Smooth muscle cell (in vitro differentiated cells): ENCODE measurements at regions not wholly inside any gene's neighbourhood (a gene's known extent, or its start where the extent isn't known, plus 50 kb on each side); places are given as distances from the start of the nearest gene placed in this dataset.

ENCODE experiments used
- DNase-seq: peaks from one replicate; lab custom pipeline; 2025; ENCODE audit not compliant: unreplicated experiment; lab: John Stamatoyannopoulos, UW
- H2AFZ ChIP-seq: fragments of 200-600 bp; sonication (generic); 2 replicates; pipeline ENCODE4 v1.6.0; 2016; ENCODE audit warnings: antibody characterized with exemption, low read depth, mild to moderate bottlenecking
- H3F3A ChIP-seq: fragments of 200-600 bp; sonication (generic); 2 replicates; pipeline ENCODE4 v1.6.0; 2017; ENCODE audit warnings: antibody characterized with exemption, low read depth
- H3K27ac ChIP-seq: fragments of 200-600 bp; sonication (generic); 2 replicates; pipeline ENCODE4 v1.5.1; 2016; ENCODE audit warnings: low read depth, mild to moderate bottlenecking
- H3K27me3 ChIP-seq: fragments of 200-600 bp; sonication (generic); 2 replicates; pipeline ENCODE4 v1.6.1; 2016; ENCODE audit warnings: low read depth, mild to moderate bottlenecking
- H3K36me3 ChIP-seq: fragments of 200-600 bp; sonication (generic); 2 replicates; pipeline ENCODE4 v1.5.1; 2016; ENCODE audit warnings: low read depth
- H3K4me1 ChIP-seq: fragments of 200-600 bp; sonication (generic); 2 replicates; pipeline ENCODE4 v1.5.1; 2016; ENCODE audit warnings: low read depth
- H3K4me2 ChIP-seq: fragments of 200-600 bp; sonication (generic); 2 replicates; pipeline ENCODE4 v1.6.0; 2016; ENCODE audit warnings: mild to moderate bottlenecking
- H3K4me3 ChIP-seq: fragments of 200-600 bp; sonication (generic); 2 replicates; pipeline ENCODE4 v1.5.1; 2016; ENCODE audit warnings: mild to moderate bottlenecking
- H3K79me2 ChIP-seq: fragments of 200-600 bp; sonication (generic); 2 replicates; pipeline ENCODE4 v1.6.0; 2016; ENCODE audit warnings: low read depth, mild to moderate bottlenecking
- H3K9ac ChIP-seq: fragments of 200-600 bp; sonication (generic); 2 replicates; pipeline ENCODE4 v1.6.0; 2016; ENCODE audit warnings: low read depth
- H3K9me3 ChIP-seq: fragments of 200-600 bp; sonication (generic); replicated peaks from 2 replicates; pipeline ENCODE4 v1.5.1; 2016; ENCODE audit warnings: low read depth
- H4K20me1 ChIP-seq: fragments of 200-600 bp; sonication (generic); 2 replicates; pipeline ENCODE4 v1.6.0; 2016; ENCODE audit warnings: low read depth
- CTCF ChIP-seq: fragments of 200-600 bp; sonication (generic); IDR thresholded peaks from 2 replicates; pipeline ENCODE4 v1.5.1; 2017; ENCODE audit warnings: borderline replicate concordance, mild to moderate bottlenecking, antibody characterized with exemption; ENCODE audit not compliant: insufficient read depth, poor library complexity, severe bottlenecking
- WGBS: methylation state at CpG from one replicate; pipeline ENCODE4 v1.1.7; 2016; ENCODE audit warnings: low lambda C conversion rate; 5-methylcytosine and 5-hydroxymethylcytosine counted together

GRCh38 chr1:229842302-229843255 is 216.5 kb downstream of the URB2 start:
- H3F3A ChIP-seq = no peaks in the 10 kb centered on the region
- H3K9ac ChIP-seq = no peak overlapping the region
- H3K4me2 ChIP-seq = no peak overlapping the region
- H3K4me3 ChIP-seq = no peak overlapping the region
- 73% methylated on average over 10 of the region's 10 CpGs for WGBS
- no peak overlapping the region for H3K27ac ChIP-seq
- H3K36me3 ChIP-seq = no peaks in the 10 kb centered on the region
- TF ChIP-seq CTCF = no peak
- no peaks in the 10 kb centered on the region for H3K79me2 ChIP-seq
- no peak for DNase-seq
- H3K27me3 ChIP-seq = peaks cover 2% of the 10 kb centered on the region
- H3K4me1 ChIP-seq = no peaks in the 10 kb centered on the region
- H2AFZ ChIP-seq = no peak overlapping the region
- H3K9me3 ChIP-seq = no peaks in the 10 kb centered on the region
- no peaks in the 10 kb centered on the region for H4K20me1 ChIP-seq

- H3K9ac ChIP-seq = no peak overlapping the region
- H3K4me2 ChIP-seq = no peak overlapping the region
- no peaks in the 10 kb centered on the region for H4K20me1 ChIP-seq
- no peak for TF ChIP-seq CTCF
- no peaks in the 10 kb centered on the region for H3K36me3 ChIP-seq
- no peak overlapping the region for H3K27ac ChIP-seq
- DNase-seq = no peak
- no peaks in the 10 kb centered on the region for H3K4me1 ChIP-seq
- H3F3A ChIP-seq = no peaks in the 10 kb centered on the region
- H2AFZ ChIP-seq = no peak overlapping the region
- H3K9me3 ChIP-seq = no peaks in the 10 kb centered on the region
- no peak overlapping the region for H3K4me3 ChIP-seq
- H3K79me2 ChIP-seq = no peaks in the 10 kb centered on the region
- 64% methylated on average over 3 of the region's 3 CpGs for WGBS
- no peaks in the 10 kb centered on the region for H3K27me3 ChIP-seq
Observed at GRCh38 chr1:229843627-229844238, 217.7 kb downstream of the URB2 start.

GRCh38 chr1:229844675-229845074 is 218.6 kb downstream of the URB2 start:
- no peaks in the 10 kb centered on the region for H3F3A ChIP-seq
- no peaks in the 10 kb centered on the region for H3K9me3 ChIP-seq
- H3K4me3 ChIP-seq = no peak overlapping the region
- no peak overlapping the region for H3K27ac ChIP-seq
- DNase-seq = no peak
- no peak overlapping the region for H3K4me2 ChIP-seq
- no peaks in the 10 kb centered on the region for H4K20me1 ChIP-seq
- no peak overlapping the region for H2AFZ ChIP-seq
- WGBS = 65% methylated on average over 6 of the region's 6 CpGs
- no peaks in the 10 kb centered on the region for H3K27me3 ChIP-seq
- no peak for TF ChIP-seq CTCF
- no peaks in the 10 kb centered on the region for H3K36me3 ChIP-seq
- no peaks in the 10 kb centered on the region for H3K4me1 ChIP-seq
- no peak overlapping the region for H3K9ac ChIP-seq
- no peaks in the 10 kb centered on the region for H3K79me2 ChIP-seq
